ENCODE measurements at regions not wholly inside any gene's neighbourhood (a gene's known extent, or its start where the extent isn't known, plus 50 kb on each side); places are given as distances from the start of the nearest gene placed in this dataset.

GRCh38 chr2:153105829-153106578 lies 372.6 kb downstream of the RPRM start:
- TF ChIP-seq, protein P1, sequence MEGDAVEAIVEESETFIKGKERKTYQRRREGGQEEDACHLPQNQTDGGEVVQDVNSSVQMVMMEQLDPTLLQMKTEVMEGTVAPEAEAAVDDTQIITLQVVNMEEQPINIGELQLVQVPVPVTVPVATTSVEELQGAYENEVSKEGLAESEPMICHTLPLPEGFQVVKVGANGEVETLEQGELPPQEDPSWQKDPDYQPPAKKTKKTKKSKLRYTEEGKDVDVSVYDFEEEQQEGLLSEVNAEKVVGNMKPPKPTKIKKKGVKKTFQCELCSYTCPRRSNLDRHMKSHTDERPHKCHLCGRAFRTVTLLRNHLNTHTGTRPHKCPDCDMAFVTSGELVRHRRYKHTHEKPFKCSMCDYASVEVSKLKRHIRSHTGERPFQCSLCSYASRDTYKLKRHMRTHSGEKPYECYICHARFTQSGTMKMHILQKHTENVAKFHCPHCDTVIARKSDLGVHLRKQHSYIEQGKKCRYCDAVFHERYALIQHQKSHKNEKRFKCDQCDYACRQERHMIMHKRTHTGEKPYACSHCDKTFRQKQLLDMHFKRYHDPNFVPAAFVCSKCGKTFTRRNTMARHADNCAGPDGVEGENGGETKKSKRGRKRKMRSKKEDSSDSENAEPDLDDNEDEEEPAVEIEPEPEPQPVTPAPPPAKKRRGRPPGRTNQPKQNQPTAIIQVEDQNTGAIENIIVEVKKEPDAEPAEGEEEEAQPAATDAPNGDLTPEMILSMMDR (conservative IDR thresholded peaks at IDR 0.05) = no peak
- no peak for TF ChIP-seq EZH2 (IDR thresholded peaks at IDR 0.05; ENCODE audit: low read depth)
